NCI-H2081 (cell line): ENCODE measurements at regions not wholly inside any gene's neighbourhood (a gene's known extent, or its start where the extent isn't known, plus 50 kb on each side); places are given as distances from the start of the nearest gene placed in this dataset.
"Not testable (repeated sequence)": the region's sequence is repeated elsewhere in the genome, so short reads cannot be mapped to it uniquely, and the experiment has no call there.

Experiments used
- DNase-seq, 2 experiments: peaks; one replicate each; lab custom pipeline; 2025; lab: John Stamatoyannopoulos, UW

DNA sequence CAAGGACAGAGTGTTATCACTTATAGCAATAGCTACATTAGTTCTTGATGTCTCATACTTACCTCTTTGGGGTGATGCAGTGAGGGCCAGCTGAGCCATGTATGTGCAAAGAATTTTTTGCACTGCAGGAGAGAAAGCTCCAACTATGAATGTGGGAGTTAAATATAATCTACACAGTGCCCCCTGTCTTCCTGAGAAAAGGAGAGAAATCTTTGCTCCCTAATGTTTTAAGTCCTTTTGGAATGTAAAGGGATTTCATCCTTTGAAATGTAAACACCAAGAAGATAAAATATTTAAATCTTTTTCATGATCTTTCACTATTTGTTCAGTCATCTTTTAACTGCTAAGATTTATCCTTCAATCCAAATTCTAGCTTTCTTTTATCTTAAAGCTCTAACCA lies 822.1 kb downstream of the TENT5A start:
- no peak for DNase-seq

DNA sequence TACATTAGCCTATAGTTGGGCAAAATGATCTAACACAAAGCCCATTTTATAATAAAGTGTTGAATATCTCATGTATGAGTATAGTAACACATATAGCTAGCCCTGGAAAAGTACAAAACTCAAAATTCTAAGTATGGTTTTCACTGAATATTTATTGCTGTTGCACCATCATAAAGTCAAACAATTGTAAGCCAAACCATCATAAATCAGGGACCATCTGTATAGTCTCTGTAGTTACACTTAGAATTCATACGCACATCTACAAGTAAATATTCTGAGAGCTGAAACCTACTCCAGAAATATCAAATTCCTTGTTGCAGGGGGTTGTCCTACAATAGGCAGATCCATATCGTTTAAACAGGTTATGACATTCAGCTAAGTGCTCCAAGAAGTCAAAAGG lies 817.3 kb downstream of the BCKDHB start:
- DNase-seq = no peak

DNA sequence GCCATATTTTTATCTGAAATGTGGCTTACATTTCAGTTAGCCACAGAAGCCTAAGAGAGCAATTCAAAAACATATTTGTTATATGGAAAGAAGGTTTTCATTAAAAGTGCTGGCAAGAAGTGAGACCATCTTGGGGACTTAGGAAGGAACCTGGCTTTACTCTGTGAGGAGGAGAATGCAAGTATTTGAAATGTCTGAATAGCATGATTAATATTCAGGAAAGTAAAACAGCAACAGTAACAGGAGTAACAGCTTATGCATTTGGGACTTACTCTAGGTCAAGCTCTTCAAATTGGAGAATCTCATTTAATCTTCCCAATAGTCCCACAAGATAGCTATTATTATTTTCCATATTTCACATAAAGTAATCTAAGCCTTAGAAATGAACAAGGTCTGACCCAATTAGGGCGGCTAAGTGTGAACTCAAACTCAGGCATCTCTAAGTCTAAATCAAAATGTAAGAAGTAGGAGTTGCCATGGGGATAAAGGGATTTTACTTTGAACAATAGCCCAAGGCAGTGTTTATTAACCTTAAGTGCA lies 816.5 kb downstream of the BCKDHB start:
- DNase-seq = no peak

DNA sequence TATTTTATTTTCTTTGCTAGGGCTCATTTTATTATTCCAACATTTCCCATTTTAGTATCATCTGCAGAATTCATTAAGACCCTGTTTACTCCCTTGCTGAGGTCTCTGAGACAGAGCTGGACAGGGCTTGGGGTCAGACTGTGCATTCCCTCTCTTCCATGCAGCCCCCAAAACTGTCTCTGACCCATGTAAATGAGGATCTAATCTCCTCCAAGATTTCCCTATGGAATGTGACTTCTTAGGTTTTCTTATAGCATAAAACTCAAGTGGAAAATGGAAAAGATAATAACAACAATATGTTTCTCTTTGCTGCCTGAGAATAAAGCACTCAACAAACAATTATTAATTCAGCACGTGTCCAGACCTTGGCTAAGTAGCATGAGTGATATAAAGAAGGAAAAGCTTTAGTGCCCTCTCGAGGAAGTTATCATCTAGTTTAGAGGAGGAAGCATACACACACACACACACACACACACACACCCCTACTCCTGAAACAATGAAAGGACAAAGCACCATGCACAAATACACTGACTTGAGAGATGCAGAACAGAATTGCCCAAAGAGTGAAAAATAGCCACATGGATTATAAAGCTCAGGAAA lies 815.5 kb downstream of the BCKDHB start:
- DNase-seq = no peak

DNA sequence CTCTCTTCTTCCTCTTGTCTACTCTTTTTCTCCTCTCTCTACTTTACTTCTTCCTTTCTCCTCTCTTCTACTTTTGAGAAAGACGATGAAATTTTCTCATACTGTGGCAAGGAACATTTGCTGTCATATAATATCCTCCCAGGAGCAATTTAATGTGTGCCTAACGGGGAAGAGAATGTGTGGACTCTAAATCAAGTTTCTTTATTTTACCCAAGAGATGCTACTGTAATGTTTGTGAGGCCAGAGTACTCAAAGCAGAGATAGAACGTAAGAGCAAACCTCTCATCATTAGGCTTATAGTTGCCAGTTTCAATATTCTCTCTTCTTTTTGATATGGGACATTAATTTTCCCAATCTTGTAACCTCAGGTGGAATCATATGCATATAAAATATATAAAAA lies 801.4 kb downstream of the BCKDHB start:
- no peak for DNase-seq

DNA sequence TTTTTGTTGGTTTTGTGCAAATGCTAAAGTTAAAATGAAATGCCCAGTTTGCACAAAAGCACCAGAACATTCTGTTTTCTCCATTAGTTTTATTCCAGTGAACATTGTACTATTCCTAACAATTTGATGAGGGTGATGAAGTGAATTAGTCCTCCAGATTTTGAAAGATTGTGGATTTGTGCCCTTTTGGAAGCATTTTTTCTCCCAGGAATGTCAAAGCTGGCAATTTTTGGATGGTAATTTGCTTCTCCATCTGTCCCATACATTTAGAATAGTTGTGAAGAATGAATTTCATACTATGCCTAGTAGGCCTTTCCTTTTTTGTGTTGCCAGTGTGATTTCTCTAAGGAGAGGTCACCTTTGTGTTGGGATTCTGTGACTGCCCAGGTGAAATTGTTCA lies 797.2 kb downstream of the BCKDHB start:
- no peak for DNase-seq

DNA sequence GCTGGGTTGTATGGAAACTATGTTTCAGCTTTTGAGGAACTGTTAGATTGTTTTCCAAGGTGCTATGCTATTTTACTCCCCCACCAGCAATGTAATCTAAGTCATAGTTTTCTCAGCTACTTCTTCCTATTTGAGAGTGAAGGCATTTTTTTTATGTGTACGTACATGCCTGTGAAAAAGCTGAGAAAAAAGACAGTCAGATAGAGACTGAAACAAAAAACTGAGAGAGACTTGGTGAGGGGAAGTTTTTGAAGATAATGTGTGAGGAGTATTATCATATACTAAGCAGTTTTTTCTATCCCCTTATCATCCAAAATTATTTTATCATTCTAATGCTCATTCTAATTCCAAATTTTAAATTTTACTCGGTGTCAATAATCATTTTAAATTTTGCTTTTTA lies 780.0 kb downstream of the BCKDHB start:
- DNase-seq = no peak

DNA sequence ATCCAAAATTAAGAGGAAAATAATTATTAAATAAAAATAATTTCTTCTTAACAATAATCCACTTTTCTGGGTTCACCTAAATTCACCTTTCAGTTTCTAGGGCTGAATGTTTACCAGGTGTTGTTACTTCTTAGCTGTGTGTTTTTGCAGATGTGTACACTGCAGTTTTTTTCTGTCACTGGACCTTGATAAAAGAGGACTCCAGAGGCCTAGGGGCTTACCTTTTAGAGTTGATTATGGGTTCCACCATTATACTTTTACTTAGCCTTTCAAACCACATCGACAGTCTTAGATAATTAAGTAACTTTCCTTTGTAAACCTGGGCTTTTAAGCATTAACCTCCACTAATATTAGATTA lies 766.5 kb downstream of the BCKDHB start:
- no peak for DNase-seq

DNA sequence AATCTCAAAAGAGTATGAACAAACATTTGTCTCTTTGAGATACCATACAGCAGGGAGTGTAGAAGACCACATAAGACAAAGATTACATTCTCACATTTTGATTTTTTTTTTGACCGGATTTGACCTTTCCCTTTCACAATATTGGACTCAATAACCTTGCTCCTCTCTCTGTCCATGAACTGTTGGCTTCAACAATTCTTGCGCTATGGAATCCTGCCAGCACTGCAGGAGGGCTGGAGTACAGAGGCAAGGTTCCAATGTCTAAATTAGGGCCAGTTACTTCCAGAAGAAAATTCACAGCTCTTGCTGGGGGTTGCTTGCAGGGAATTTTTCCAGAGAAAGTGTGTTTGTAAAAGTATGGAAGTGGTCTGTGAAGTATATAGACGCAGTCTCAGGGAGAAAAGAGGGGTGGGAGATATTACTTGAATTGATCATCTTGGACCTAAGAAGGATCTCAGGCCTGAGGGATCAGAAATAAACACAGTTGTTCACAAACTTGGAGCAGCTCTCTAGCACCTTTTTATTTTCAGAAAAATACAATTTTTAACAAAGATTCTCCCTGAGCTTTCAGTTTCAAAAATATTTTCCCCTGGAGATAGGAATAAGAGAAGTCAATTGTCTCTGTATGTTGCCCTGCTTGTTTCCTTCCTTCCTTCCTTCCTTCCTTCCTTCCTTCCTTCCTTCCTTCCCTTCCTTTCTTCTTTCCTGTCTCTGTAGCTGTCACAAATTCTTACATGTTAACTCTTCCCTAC lies 765.9 kb downstream of the BCKDHB start:
- peak in 1 of 2 experiments; percentile 1 for DNase-seq

DNA sequence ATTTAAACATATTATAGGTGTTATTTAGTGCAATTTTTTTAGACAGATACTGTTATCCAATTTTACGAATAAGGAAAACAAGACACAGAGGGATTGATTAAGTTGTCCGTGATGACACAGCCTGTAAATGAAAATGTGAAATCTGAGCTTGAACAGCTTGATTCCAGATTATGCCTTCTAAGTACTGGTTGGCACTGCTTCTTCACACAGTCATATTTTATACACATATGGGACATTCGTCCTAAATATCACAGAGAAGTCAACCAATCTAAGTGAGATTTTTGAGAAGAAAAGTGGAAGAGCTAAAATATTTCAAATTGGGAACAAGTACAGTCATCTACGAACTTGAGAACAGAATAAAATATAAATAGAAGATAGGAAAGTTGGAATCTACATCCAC lies 756.3 kb downstream of the BCKDHB start:
- DNase-seq = no peak

DNA sequence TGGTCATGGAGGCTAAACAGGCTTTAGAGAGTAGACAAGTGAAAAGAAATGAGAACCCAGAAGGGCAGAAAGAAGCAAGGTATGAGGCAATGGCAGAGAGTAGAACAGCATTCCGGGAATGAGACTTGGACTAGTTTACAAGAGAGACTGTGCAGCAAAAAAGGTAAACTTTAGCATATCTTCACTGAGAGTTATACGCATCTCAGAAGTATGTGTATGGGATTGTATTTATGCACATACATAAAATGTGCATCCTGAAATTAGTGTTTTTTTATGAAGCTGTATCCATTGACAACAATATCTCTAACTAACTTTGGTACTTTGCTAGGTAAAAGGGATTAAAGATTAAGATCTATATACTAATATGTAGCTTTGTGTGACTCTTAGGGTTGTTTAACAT lies 753.6 kb downstream of the BCKDHB start:
- DNase-seq = no peak

DNA sequence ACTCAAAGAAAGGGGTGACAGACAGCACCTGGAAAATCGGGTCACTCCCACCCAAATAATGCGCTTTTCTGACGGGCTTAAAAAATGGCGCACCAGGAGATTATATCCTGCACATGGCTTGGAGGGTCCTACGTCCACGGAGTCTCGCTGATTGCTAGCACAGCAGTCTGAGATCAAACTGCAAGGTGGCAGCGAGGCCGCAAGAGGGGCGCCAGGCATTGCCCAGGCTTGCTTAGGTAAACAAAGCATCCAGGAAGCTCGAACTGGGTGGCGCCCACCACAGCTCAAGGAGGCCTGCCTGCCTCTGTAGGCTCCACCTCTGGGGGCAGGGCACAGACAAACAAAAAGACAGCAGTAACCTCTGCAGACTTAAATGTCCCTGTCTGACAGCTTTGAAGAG lies 741.5 kb downstream of the BCKDHB start:
- not testable (repeated sequence) for DNase-seq

DNA sequence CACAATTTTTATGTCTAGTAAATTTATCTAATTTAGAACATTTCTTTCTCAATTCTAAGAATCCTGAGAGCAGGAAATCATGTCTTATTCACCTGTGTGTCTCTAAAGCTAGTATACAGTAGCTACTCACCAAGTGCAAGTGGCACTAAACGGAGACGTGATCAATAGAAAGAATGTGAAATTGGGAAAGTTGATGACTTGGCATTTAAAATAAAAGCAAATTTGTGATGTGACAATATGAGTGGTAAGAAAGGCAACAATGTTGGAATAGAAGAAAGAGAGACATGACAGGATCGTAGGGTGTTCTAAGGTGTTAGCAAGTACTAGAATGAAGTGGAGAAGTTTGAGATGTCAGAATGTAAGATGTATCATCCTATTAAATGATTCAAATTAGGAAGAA lies 725.9 kb downstream of the BCKDHB start:
- no peak for DNase-seq

DNA sequence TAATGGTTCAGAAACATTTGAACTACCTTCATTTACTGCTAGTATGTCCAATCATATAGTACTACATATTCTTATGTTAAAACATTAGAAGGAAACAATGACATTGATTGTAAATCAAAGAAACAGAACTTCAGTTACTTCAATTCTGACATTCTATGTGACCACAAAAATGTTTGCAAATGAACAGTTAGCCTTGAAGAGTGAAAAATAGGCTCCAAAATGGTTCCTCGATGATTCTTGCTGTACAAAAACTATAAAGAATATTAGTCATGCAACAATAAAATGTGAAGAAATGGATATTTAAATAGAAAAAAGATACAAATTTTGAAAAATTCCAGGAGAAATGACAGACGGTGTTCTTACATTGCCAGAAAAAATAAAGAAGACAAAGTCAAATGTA lies 686.9 kb downstream of the BCKDHB start:
- no peak for DNase-seq

DNA sequence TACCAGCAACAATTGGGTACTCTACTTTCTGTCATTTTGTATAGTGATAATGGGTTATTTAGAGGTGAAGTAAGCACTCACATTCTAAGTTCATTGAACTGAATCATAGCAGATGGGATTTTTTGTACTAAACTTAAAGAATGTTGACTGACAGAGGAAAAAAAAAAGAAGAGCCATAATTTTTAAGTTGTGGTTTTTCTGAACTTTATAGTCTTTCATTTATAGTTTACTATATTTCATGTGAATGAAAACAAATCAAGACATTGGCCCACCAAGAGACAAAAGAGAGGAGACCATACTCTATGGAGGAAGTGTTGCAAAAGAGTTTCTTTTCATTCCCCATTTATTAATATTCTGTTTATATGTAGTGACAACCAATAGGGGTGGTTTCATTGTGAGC lies 685.7 kb downstream of the BCKDHB start:
- no peak for DNase-seq

DNA sequence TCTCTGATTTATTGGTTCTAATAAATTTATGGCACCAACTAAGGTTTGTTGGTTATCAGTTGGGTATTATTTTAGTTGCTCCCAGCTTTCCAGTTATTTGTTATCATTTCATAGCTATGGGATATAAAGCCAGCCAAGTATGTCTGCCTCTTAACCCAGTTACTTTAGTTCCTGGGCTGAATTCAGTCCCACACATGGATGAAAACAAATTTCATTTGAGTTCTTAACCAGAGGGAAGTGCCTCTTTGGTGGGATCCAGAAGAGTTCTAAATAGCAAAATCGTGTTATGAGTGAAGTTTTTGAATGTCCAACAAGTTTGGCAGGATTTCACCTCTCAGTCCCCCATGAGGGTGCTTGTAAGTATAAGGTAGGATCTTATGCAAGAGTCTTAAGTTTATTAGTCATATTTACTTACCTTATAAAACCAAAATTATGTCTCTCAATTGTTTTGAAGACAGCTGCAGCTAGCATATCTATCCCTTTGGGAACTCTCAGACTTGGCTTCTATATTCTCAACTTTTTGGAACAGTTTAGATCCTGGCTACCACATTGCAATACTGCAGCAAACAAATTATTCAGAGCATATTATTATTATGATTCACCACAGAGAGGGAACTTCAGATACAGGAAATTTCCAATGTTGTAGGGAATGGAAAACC lies 683.6 kb downstream of the BCKDHB start:
- no peak for DNase-seq

DNA sequence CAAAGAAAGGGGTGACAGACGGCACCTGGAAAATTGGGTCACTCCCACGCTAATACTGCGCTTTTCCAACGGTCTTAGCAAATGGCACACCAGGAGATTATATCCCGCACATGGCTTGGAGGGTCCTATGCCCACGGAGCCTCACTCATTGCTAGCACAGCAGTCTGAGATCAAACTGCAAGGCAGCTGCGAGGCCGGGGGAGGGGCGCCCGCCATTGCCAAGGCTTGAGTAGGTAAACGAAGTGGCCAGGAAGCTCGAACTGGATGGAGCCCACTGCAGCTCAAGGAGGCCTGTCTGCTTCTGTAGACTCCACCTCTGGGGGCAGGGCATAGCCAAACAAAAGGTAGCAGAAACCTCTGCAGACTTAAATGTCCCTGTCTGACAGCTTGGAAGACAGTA lies 676.8 kb downstream of the BCKDHB start:
- not testable (repeated sequence) for DNase-seq

DNA sequence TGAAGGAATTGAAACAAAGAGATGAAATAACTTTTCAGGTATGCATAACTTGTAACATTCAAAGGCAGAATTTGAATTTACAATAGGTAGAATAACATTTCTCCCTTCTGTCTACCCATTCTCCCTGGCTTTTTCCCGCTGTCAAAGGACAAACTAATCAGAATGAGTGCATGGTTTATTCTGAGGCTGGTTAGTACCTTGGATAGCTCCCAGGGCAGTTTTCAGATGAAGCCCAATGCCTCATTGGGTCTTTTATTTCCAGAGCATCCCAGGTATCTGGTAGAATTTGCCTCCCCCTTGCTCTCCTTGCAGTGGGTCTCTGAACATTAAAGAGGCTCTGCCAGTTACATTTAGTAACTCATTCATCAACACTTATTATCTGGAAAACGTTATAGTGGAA lies 665.5 kb downstream of the BCKDHB start:
- no peak for DNase-seq

DNA sequence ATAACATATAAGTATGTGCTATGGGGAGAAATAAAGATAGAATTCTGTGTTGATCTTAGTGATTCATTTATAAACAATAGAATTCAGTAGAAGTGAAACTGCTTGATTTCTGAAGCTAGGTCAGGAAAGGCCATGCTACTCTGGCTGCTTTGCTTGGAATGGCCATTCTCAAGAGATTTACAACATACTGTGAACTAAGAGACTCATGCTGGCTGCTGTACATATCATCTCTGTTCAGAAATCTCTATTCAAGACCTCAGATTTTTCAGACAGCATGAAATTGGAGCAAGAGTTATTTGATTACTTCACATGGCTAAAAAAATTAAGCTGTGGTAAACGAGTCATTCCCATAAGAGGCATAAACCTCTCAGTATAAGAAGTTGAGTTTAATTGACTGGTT lies 662.6 kb downstream of the BCKDHB start:
- no peak for DNase-seq

DNA sequence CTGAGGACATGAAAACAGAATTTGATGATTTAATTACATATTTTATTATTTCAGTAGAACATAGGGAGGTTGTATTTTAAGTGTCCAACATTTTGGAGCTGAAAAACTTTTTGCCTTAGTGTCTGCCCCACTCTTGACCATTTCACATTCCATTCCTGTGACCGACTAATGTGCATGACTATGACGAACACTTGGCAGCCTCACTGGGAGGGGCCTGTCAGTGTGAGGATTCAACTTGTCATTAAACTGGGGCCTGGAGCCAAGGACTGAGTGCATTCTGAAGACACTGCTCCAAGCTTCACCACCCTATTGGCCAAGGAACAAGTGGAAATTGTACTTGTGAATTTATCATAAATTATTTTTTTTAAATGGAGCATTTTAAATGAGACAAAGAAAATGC lies 661.3 kb downstream of the BCKDHB start:
- no peak for DNase-seq

DNA sequence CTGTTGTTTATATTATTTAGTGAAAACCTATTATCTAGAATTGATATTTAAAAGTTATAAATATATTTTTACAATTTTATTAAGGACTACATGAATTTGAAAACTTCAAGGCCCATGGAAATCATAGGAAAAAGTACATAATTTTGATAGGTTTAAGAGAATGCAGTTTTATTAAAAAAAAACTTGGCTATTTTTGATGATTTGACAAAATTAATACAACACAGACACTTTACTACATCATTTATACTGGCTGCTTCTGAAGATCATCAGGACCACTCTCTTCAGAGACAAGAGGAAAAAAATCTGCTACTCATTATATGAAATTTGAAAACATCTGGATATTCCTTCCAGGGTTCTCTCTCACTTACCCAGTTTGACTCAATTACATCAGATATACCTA lies 637.7 kb downstream of the BCKDHB start:
- DNase-seq = no peak

DNA sequence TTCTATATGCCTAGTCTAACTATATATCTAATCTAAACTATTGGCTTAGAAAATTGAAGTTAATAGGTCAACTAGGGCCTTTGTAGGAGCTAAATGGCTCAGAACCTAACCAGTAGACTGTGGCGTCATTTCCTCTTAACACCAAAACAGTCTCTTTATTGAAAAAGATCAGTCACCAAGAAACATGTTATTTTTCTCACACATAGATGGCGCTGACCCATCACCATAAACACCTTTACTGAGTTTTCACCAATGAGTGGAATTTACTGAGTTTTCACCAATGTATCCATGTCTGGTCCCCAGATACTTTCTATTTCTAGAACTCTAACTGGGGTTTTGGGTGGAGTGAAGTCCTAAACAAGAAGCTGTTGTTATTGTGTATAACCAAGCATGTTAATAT lies 636.0 kb downstream of the BCKDHB start:
- DNase-seq = peak; percentile 34 to 57

DNA sequence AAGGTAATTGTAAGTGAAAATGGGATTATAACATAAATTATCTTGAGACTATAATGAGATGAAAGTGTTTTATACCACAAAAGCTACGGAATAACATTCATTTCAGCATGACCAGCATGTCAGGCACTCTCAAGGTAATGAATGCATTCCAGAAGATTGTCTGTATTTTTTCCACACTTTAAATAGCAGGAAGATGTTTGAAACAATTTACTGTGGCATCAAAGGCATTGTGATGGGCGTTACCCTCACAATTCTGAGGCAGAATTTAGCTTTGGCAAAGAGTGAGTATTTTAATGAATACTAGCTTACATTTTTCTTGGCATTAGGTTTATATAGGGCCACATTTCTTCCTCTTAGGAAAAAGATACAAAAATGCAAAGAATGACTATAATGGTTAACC lies 627.2 kb downstream of the BCKDHB start:
- DNase-seq = no peak
